Esophagus squamous epithelium (tissue), 5 donors: ENCODE measurements at regions not wholly inside any gene's neighbourhood (a gene's known extent, or its start where the extent isn't known, plus 50 kb on each side); places are given as distances from the start of the nearest gene placed in this dataset.
"Not testable (repeated sequence)": the region's sequence is repeated elsewhere in the genome, so short reads cannot be mapped to it uniquely, and the experiment has no call there.

Experiments
- DNase-seq: peaks from one replicate; lab custom pipeline; 2025; lab: John Stamatoyannopoulos, UW
- H3K27ac ChIP-seq, 4 donors: fragments of 200-600 bp; sonication (generic); one replicate each; pipeline ENCODE4 v1.5.1; 2016 to 2019; ENCODE audit warnings: mild to moderate bottlenecking in 1 of 4
- H3K27me3 ChIP-seq, 4 donors: fragments of 200-600 bp; sonication (generic); 1 replicate in 3 of 4; 2 replicates in 1 of 4; pipeline versions ENCODE4 v1.5.1 to v1.6.0; 2017 to 2021; ENCODE audit warnings: antibody characterized with exemption in 1 of 4
- H3K36me3 ChIP-seq, 3 donors: fragments of 200-600 bp; sonication (generic); one replicate each; pipeline ENCODE4 v1.5.1; 2016 to 2019
- H3K4me1 ChIP-seq, 3 donors: fragments of 200-600 bp; sonication (generic); one replicate each; pipeline ENCODE4 v1.5.1; 2017 to 2019
- H3K4me3 ChIP-seq, 4 donors: fragments of 200-600 bp; sonication (generic); 1 replicate in 3 of 4; 2 replicates in 1 of 4; pipeline ENCODE4 v1.5.1; 2016 to 2019; ENCODE audit warnings: mild to moderate bottlenecking in 2 of 4, moderate library complexity in 1 of 4
- H3K9me3 ChIP-seq, 3 donors: fragments of 200-600 bp; sonication (generic); one replicate each; pipeline ENCODE4 v1.5.1; 2016 to 2019
- POLR2A ChIP-seq, 4 donors: fragments of 450-650 bp; IDR thresholded peaks; one replicate each; pipeline ENCODE4 v1.6.1; 2017; ENCODE audit warnings: antibody characterized with exemption in 4 of 4, mild to moderate bottlenecking in 4 of 4, moderate library complexity in 3 of 4
- WGBS, 2 donors: methylation state at CpG; one replicate each; pipeline ENCODE4 v1.1.5; 2018; 5-methylcytosine and 5-hydroxymethylcytosine counted together
- intact Hi-C: fragments of 100-400 bp; cut with DNase I; formaldehyde crosslinking; loops from one replicate; pipeline ENCODE4 v1.15.0; 2022
- TF ChIP-seq, protein P1 (sequence below), 6 experiments: fragments of 450-650 bp in 4 of 6; fragments of 200-600 bp in 2 of 6; sonication (generic) in 2 of 6; IDR thresholded peaks; one replicate each; pipeline ENCODE4 v1.5.1; 2016 to 2019; ENCODE audit warnings: antibody characterized with exemption in 6 of 6, mild to moderate bottlenecking in 4 of 6, moderate library complexity in 4 of 6
- donor health status: DM: yes; HTN: yes; CAD: no.

DNA sequence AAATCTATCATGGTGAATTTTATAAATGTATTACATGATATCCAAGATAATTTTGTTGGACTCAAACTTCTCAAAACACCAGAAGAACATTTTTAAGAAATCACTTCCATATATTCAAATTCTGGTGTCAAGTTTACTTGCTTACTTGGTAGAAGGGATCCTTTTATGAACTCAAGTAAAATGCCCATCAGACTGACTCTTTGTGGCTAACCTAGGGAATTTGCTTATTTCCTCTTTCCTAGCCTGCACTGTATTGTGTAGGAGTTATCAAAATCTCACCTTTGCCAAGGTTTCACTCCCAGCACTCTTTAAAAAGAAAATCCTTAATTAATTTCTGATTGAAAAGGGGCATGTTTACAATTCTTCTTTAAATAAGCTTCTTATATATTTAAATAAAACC lies 196.5 kb downstream of the DUSP6 start:
- Histone ChIP-seq H3K4me1 (peaks cover 6 to 22% (median 17%) of the 10 kb centered on the region in 3 donors), H3K4me3 (no peak overlapping the region), H3K9me3 (no peaks in the 10 kb centered on the region), H3K27me3 (no peaks in the 10 kb centered on the region), H3K27ac (no peak overlapping the region), H3K36me3 (no peaks in the 10 kb centered on the region)
- TF ChIP-seq, protein P1, sequence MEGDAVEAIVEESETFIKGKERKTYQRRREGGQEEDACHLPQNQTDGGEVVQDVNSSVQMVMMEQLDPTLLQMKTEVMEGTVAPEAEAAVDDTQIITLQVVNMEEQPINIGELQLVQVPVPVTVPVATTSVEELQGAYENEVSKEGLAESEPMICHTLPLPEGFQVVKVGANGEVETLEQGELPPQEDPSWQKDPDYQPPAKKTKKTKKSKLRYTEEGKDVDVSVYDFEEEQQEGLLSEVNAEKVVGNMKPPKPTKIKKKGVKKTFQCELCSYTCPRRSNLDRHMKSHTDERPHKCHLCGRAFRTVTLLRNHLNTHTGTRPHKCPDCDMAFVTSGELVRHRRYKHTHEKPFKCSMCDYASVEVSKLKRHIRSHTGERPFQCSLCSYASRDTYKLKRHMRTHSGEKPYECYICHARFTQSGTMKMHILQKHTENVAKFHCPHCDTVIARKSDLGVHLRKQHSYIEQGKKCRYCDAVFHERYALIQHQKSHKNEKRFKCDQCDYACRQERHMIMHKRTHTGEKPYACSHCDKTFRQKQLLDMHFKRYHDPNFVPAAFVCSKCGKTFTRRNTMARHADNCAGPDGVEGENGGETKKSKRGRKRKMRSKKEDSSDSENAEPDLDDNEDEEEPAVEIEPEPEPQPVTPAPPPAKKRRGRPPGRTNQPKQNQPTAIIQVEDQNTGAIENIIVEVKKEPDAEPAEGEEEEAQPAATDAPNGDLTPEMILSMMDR (IDR thresholded peaks at IDR 0.05): no peak
- no peak for TF ChIP-seq POLR2A (IDR thresholded peaks at IDR 0.05)
- no peak for DNase-seq
- intact Hi-C loops: no loop called here

DNA sequence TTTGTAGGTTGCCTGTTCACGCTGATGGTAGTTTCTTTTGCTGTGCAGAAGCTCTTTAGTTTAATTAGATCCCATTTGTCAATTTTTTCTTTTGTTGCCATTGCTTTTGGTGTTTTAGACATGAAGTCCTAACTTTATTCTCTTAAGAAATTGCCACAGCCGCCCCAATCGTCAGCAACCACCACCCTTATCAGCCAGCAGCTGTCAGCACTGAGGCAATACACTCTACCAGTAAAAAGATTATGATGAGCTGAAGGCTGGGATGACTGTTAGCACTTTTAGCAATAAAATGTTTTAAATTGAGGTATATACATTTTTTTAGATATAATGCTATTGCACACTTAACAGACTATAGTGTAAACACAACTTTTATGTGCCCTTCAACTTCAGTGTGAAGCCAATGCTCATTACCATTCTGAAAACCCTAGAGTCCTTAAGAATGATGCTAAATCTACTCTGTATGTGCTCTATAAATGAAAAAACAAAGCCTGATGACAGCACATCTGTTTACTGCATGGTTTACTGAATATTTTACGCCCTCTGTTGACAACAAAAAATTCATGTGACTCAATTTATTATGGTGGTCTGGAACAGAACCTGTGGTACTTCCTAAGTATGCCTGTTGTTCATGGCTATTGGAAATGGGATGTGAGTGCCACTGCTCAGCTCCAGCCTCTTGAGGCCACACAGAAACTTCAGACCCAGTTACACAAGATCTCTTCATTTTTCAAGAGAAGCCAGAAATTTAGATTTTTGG lies 197.4 kb downstream of the DUSP6 start:
- intact Hi-C loops: no loop called here
- DNase-seq: no peak

DNA sequence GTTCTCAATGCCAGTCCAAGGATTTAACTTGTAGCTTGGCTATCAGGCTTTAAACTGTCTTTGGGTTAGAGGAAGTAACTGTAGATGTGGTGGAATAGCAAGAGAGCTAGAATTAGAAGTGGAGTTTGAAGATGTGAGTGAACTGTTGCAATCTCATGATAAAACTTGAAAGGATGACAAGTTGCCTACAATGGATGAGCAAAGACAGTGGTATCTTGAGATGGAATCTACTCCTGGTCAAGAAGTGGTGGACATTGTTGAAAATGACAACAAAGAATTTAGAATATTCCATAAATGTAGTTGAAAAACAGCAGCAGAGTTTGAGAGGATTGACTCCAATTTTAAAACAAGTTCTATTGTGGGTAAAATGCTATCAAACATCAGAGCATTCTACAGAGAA lies 199.0 kb downstream of the DUSP6 start:
- Histone ChIP-seq H3K27ac (no peak overlapping the region), H3K4me1 (peaks cover 0 to 9% (median 9%) of the 10 kb centered on the region in 3 donors), H3K27me3 (no peaks in the 10 kb centered on the region), H3K4me3 (no peak overlapping the region), H3K9me3 (no peaks in the 10 kb centered on the region), H3K36me3 (no peaks in the 10 kb centered on the region)
- DNase-seq: no peak
- intact Hi-C loops: no loop called here
- TF ChIP-seq, protein P1 (IDR thresholded peaks at IDR 0.05): no peak
- no peak for TF ChIP-seq POLR2A (IDR thresholded peaks at IDR 0.05)

More for the DNA sequence above, 197.4 kb downstream of the DUSP6 start:
- H3K9me3 ChIP-seq: no peaks in the 10 kb centered on the region
- peaks cover 0 to 13% (median 9%) of the 10 kb centered on the region in 3 donors for H3K4me1 ChIP-seq
- H3K36me3 ChIP-seq: no peaks in the 10 kb centered on the region
- no peaks in the 10 kb centered on the region for H3K27me3 ChIP-seq
- TF ChIP-seq, protein P1 (IDR thresholded peaks at IDR 0.05): no peak
- TF ChIP-seq POLR2A (IDR thresholded peaks at IDR 0.05): no peak
- 88 to 92% methylated on average over 4 of the region's 4 CpGs for WGBS, 2 donors
- H3K4me3 ChIP-seq: no peak overlapping the region
- no peak overlapping the region for H3K27ac ChIP-seq

DNA sequence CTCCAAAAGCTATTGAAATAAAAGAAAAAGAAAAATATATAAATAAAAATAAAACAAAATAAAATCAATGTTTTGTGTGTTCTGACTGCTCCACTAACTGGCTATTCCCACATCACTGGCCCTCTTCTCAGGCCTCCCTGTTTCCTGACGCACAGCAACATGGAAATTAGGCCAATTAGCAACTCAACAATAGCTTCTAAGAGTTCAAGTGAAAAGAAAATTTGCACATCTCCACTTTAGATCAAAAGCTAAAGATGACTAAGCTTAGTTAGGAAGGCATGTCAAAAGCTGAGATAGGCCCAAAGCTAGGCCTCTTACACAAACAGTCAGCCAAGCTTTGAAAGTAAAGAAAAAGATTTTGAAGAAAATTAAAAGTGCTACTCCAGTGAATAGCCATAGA lies 200.8 kb downstream of the DUSP6 start:
- H3K4me1 ChIP-seq: no peaks in the 10 kb centered on the region
- H3K27me3 ChIP-seq: no peaks in the 10 kb centered on the region
- intact Hi-C loops: no loop called here
- no peak overlapping the region for H3K4me3 ChIP-seq
- no peak overlapping the region for H3K27ac ChIP-seq
- TF ChIP-seq POLR2A (IDR thresholded peaks at IDR 0.05): no peak
- TF ChIP-seq, protein P1 (IDR thresholded peaks at IDR 0.05): no peak
- H3K36me3 ChIP-seq: no peaks in the 10 kb centered on the region
- no peak for DNase-seq
- 67% methylated on average over 1 of the region's 1 CpG for WGBS, 2 donors
- H3K9me3 ChIP-seq: no peaks in the 10 kb centered on the region

DNA sequence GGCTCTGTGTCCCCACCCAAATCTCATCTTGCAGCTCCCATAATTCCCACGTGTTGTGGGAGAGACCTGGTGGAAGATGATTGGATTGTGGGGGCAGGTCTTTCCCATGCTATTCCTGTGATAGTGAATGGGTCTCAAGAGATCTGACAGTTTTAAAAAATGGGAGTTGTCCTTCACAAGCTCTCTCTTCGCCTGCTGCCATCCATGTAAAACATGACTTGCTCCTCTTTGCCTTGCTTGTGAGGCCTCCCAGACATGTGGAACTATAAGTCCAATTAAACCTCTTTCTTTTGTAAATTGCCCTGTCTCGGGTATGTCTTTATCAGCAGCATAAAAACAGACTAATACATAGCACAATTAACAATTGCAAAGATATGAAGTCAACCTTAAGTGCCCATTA lies 201.5 kb downstream of the DUSP6 start:
- DNase-seq, intact Hi-C loops, H3K4me3 ChIP-seq, H3K4me1 ChIP-seq, H3K9me3 ChIP-seq, H3K36me3 ChIP-seq, H3K27me3 ChIP-seq, H3K27ac ChIP-seq: not testable (repeated sequence)
- WGBS, 2 donors: 91 to 92% methylated on average over 3 of the region's 3 CpGs
